HCT116 (cell line): ENCODE measurements at regions not wholly inside any gene's neighbourhood (a gene's known extent, or its start where the extent isn't known, plus 50 kb on each side); places are given as distances from the start of the nearest gene placed in this dataset.

Source experiments
- ATAC-seq: fragments of 200-7000 bp; cut with Tn5 transposase; 2 replicates; pipeline ENCODE4 v1.9.1; 2020; ENCODE audit warnings: mild to moderate bottlenecking, moderate library complexity
- BruUV-seq: library from RNA; stranded (reverse); fragments of 400-500 nt; replicated peaks from 2 replicates; lab custom pipeline; 2021; lab: Mats Ljungman, UMichigan
- CTCF ChIA-PET: fragments of 300-600 bp; sonication (Branson Sonifier 250); formaldehyde crosslinking; loops from one replicate; lab custom pipeline; 2021; ENCODE audit warnings: antibody characterized with exemption; lab: Charles Lee
- POLR2A ChIA-PET: fragments of 300-600, 350-600 bp; sonication (Branson Sonifier 250); formaldehyde crosslinking; loops from one replicate; lab custom pipeline; 2021; ENCODE audit warnings: antibody characterized with exemption; lab: Charles Lee
- RAD21 ChIA-PET, 2 experiments: fragments of 300-600 bp; sonication (Branson Sonifier 250); formaldehyde crosslinking; loops; one replicate each; lab custom pipeline; 2023; ENCODE audit warnings: low total read pairs in 2 of 2; ENCODE audit not compliant: uncharacterized antibody in 2 of 2, unreplicated experiment in 2 of 2, low non-redundant PET in 1 of 2; lab: Charles Lee
- DNase-seq: peaks from one replicate; pipeline ENCODE4 v3.0.0-alpha.2; 2010; ENCODE audit warnings: low read depth, low spot score
- H2AFZ ChIP-seq: fragments of 200-600 bp; shearing (Covaris generic), sonication (generic); 2 replicates; pipeline ENCODE4 v1.6.1; 2017; ENCODE audit warnings: low read depth, mixed run types, mixed read lengths, antibody characterized with exemption, low read length; ENCODE audit not compliant: poor library complexity, severe bottlenecking
- H3K27ac ChIP-seq: 2 replicates; pipeline ENCODE4 v1.5.1; 2012; ENCODE audit warnings: low read depth, low read length
- H3K27me3 ChIP-seq: fragments of 200-600 bp; sonication (generic); 2 replicates; pipeline ENCODE4 v1.6.1; 2016; ENCODE audit warnings: mixed run types, low read length, mixed read lengths; ENCODE audit not compliant: insufficient read depth
- H3K36me3 ChIP-seq, 2 experiments: fragments of 200-500 bp in 1 of 2; fragments of 200-600 bp in 1 of 2; sonication (Bioruptor generic) in 1 of 2; sonication (generic) in 1 of 2; 2 replicates each; pipeline versions ENCODE4 v1.5.1 to v1.6.1; 2014 to 2016; ENCODE audit warnings: low read length in 2 of 2, inconsistent platforms in 1 of 2, mixed read lengths in 1 of 2, mixed run types in 1 of 2; ENCODE audit not compliant: insufficient read depth in 2 of 2, control insufficient read depth in 1 of 2
- H3K4me1 ChIP-seq, 2 experiments: fragments of 200-600 bp in 1 of 2; sonication (generic) in 1 of 2; 2 replicates each; pipeline versions ENCODE4 v1.5.1 to v1.6.1; 2012 to 2017; ENCODE audit warnings: low read length in 2 of 2, inconsistent platforms in 1 of 2, mild to moderate bottlenecking in 1 of 2, mixed read lengths in 1 of 2, mixed run types in 1 of 2, moderate library complexity in 1 of 2; ENCODE audit not compliant: insufficient read depth in 2 of 2, control insufficient read depth in 1 of 2
- H3K4me2 ChIP-seq: fragments of 200-600 bp; sonication (generic); 2 replicates; pipeline ENCODE4 v1.6.1; 2017; ENCODE audit warnings: mixed run types, low read length, mixed read lengths
- H3K4me3 ChIP-seq, 2 experiments: fragments of 200-600 bp in 1 of 2; sonication (generic) in 1 of 2; replicated peaks in 1 of 2; 2 replicates each; pipeline ENCODE4 v1.5.1; 2011 to 2016; ENCODE audit warnings: low read length in 2 of 2, control low read depth in 1 of 2, low read depth in 1 of 2, mild to moderate bottlenecking in 1 of 2, mixed read lengths in 1 of 2, mixed run types in 1 of 2
- H3K79me2 ChIP-seq: fragments of 200-600 bp; sonication (generic); 2 replicates; pipeline ENCODE4 v1.6.1; 2017; ENCODE audit warnings: mild to moderate bottlenecking, mixed run types, low read length, moderate library complexity, mixed read lengths; ENCODE audit not compliant: insufficient read depth
- H3K9ac ChIP-seq: fragments of 200-600 bp; sonication (generic); 2 replicates; pipeline ENCODE4 v1.6.1; 2016; ENCODE audit warnings: low read length, mixed read lengths
- H3K9me2 ChIP-seq: fragments of 200-600 bp; sonication (generic), shearing (Covaris generic); 2 replicates; pipeline ENCODE4 v1.6.1; 2017; ENCODE audit warnings: mixed run types, mild to moderate bottlenecking, moderate library complexity; ENCODE audit not compliant: insufficient read depth
- H3K9me3 ChIP-seq, 2 experiments: fragments of 200-500 bp in 1 of 2; fragments of 200-600 bp in 1 of 2; sonication (Bioruptor generic) in 1 of 2; sonication (generic) in 1 of 2; 2 replicates each; pipeline ENCODE4 v1.6.1; 2014 to 2017; ENCODE audit warnings: low read length in 2 of 2, mixed read lengths in 2 of 2, inconsistent platforms in 1 of 2, low read depth in 1 of 2, mild to moderate bottlenecking in 1 of 2, mixed run types in 1 of 2, moderate library complexity in 1 of 2; ENCODE audit not compliant: control insufficient read depth in 1 of 2, insufficient read depth in 1 of 2
- H4K20me1 ChIP-seq: fragments of 200-600 bp; sonication (generic), shearing (Covaris generic); 2 replicates; pipeline ENCODE4 v1.6.1; 2017; ENCODE audit warnings: mixed run types, mild to moderate bottlenecking, moderate library complexity; ENCODE audit not compliant: insufficient read depth
- ATF3 ChIP-seq: IDR thresholded peaks from 2 replicates; pipeline ENCODE4 v1.6.1; 2012
- CEBPB ChIP-seq: IDR thresholded peaks from 2 replicates; pipeline ENCODE4 v1.6.1; 2012; ENCODE audit warnings: low read depth
- CTCF ChIP-seq, 3 experiments: fragments of 200-600 bp in 1 of 3; sonication (generic) in 1 of 3; IDR thresholded peaks in 2 of 3; conservative IDR thresholded peaks in 1 of 3; 2 replicates each; pipeline ENCODE4 v1.5.1; 2012 to 2017; ENCODE audit warnings: low read depth in 2 of 3, low read length in 2 of 3, antibody characterized with exemption in 1 of 3, borderline replicate concordance in 1 of 3, control low read depth in 1 of 3, mild to moderate bottlenecking in 1 of 3, mixed read lengths in 1 of 3, mixed run types in 1 of 3, moderate library complexity in 1 of 3; ENCODE audit not compliant: insufficient read depth in 1 of 3
- EZH2 ChIP-seq: fragments of 200-600 bp; sonication (generic); IDR thresholded peaks from 2 replicates; pipeline ENCODE4 v1.6.1; 2017; ENCODE audit warnings: antibody characterized with exemption, mixed run types
- EZH2phosphoT487 ChIP-seq: fragments of 200-600 bp; IDR thresholded peaks from 2 replicates; pipeline ENCODE4 v1.6.1; 2018; ENCODE audit warnings: antibody characterized with exemption, borderline replicate concordance
- FOSL1 ChIP-seq: IDR thresholded peaks from 2 replicates; pipeline ENCODE4 v1.6.1; 2012; ENCODE audit warnings: low read depth
- POLR2AphosphoS5 ChIP-seq: IDR thresholded peaks from 2 replicates; pipeline ENCODE4 v1.6.1; 2011; ENCODE audit warnings: mild to moderate bottlenecking, low read depth, low read length, moderate library complexity
- REST ChIP-seq: IDR thresholded peaks from 2 replicates; pipeline ENCODE4 v1.6.1; 2012; ENCODE audit warnings: low read depth
- ZBTB33 ChIP-seq: IDR thresholded peaks from 2 replicates; pipeline ENCODE4 v1.6.1; 2011; ENCODE audit warnings: mild to moderate bottlenecking, low read length, moderate library complexity; ENCODE audit not compliant: insufficient replicate concordance; ENCODE audit errors: extremely low read depth
- ZNF274 ChIP-seq: fragments of 200-500 bp; sonication (Bioruptor generic); IDR thresholded peaks from 2 replicates; pipeline ENCODE4 v1.6.1; 2014; ENCODE audit warnings: mild to moderate bottlenecking, low read depth, low read length, inconsistent platforms
- intact Hi-C: fragments of 100-400 bp; cut with micrococcal nuclease; formaldehyde crosslinking; loops from 2 replicates; pipeline ENCODE4 v1.10.0; 2022

- no peaks in the 10 kb centered on the region for H4K20me1 ChIP-seq
- ChIA-PET CTCF (no interaction called here), RAD21 (no interaction called here)
- no peak for ATAC-seq
- H3K4me3 ChIP-seq: no peak overlapping the region
- H3K4me1 ChIP-seq: no peaks in the 10 kb centered on the region
- no peaks in the 10 kb centered on the region for H3K27me3 ChIP-seq
- no peaks in the 10 kb centered on the region for H3K9me3 ChIP-seq
- BruUV-seq: no TSS peak
- H3K36me3 ChIP-seq: no peaks in the 10 kb centered on the region
- no peak overlapping the region for H3K4me2 ChIP-seq
- intact Hi-C loops: no loop called here
- H3K27ac ChIP-seq: no peak overlapping the region
- H3K9ac ChIP-seq: no peak overlapping the region
- no peaks in the 10 kb centered on the region for H3K9me2 ChIP-seq
- no peaks in the 10 kb centered on the region for H3K79me2 ChIP-seq
- DNase-seq: no peak
- no peak overlapping the region for H2AFZ ChIP-seq
- TF ChIP-seq POLR2AphosphoS5 (no peak), ZNF274 (no peak), ZBTB33 (no peak), EZH2phosphoT487 (no peak), CEBPB (no peak), EZH2 (no peak), CTCF (IDR thresholded peaks at IDR 0.05 in 2 of 3, conservative IDR thresholded peaks at IDR 0.05 in 1 of 3; ENCODE audit: borderline replicate concordance in 1 of 3, insufficient read depth in 1 of 3, low read depth in 2 of 3, low read length in 2 of 3) (no peak), ATF3 (no peak), REST (no peak), FOSL1 (no peak)
- TF ChIP-seq, all 23 proteins: peak for 0
- POLR2A ChIA-PET: no interaction called here
Measured at GRCh38 chr9:116059466-116059865, 94.1 kb upstream of the PAPPA start.
